Mesenteric fat pad (tissue), 1 donor: ENCODE measurements at regions not wholly inside any gene's neighbourhood (a gene's known extent, or its start where the extent isn't known, plus 50 kb on each side); places are given as distances from the start of the nearest gene placed in this dataset.

Experiments used
- DNase-seq: peaks from one replicate; pipeline ENCODE4 v3.0.0-alpha.2; 2020; ENCODE audit warnings: low spot score
- donor health status: DM: yes; HTN: yes; CAD: no.

GRCh38 chr11:23653071-23653675 lies 792.9 kb upstream of the CCDC179 start:
- no peak for DNase-seq

GRCh38 chr11:23668324-23668723 lies 808.0 kb upstream of the CCDC179 start:
- no peak for DNase-seq

- DNase-seq = no peak
Observed at GRCh38 chr11:23673366-23673765, 813.1 kb upstream of the CCDC179 start.

GRCh38 chr11:23674866-23675265 lies 814.6 kb upstream of the CCDC179 start:
- DNase-seq = no peak

GRCh38 chr11:23679041-23679440 lies 817.8 kb upstream of the LUZP2 start:
- no peak for DNase-seq

GRCh38 chr11:23679981-23680380 lies 816.9 kb upstream of the LUZP2 start:
- no peak for DNase-seq

- no peak for DNase-seq
Observed at GRCh38 chr11:23680488-23681230, 816.2 kb upstream of the LUZP2 start.

GRCh38 chr11:23684701-23685100 lies 812.2 kb upstream of the LUZP2 start:
- no peak for DNase-seq

- no peak for DNase-seq
Observed at GRCh38 chr11:23687991-23688390, 808.9 kb upstream of the LUZP2 start.

GRCh38 chr11:23688411-23688810 lies 808.4 kb upstream of the LUZP2 start:
- no peak for DNase-seq

GRCh38 chr11:23688835-23689234 lies 808.0 kb upstream of the LUZP2 start:
- DNase-seq = no peak

GRCh38 chr11:23696688-23697415 lies 800.0 kb upstream of the LUZP2 start:
- DNase-seq = no peak

GRCh38 chr11:23704183-23704582 lies 792.7 kb upstream of the LUZP2 start:
- no peak for DNase-seq

GRCh38 chr11:23711981-23712380 lies 784.9 kb upstream of the LUZP2 start:
- DNase-seq = no peak

GRCh38 chr11:23719016-23719415 lies 777.8 kb upstream of the LUZP2 start:
- no peak for DNase-seq

- no peak for DNase-seq
Observed at GRCh38 chr11:23723861-23724260, 773.0 kb upstream of the LUZP2 start.

- DNase-seq = no peak
Observed at GRCh38 chr11:23725752-23726151, 771.1 kb upstream of the LUZP2 start.

- no peak for DNase-seq
Observed at GRCh38 chr11:23727387-23727786, 769.5 kb upstream of the LUZP2 start.

- no peak for DNase-seq
Observed at GRCh38 chr11:23727794-23728193, 769.1 kb upstream of the LUZP2 start.

- no peak for DNase-seq
Observed at GRCh38 chr11:23729088-23729487, 767.8 kb upstream of the LUZP2 start.

- DNase-seq = no peak
Observed at GRCh38 chr11:23730307-23730998, 766.4 kb upstream of the LUZP2 start.

- DNase-seq = no peak
Observed at GRCh38 chr11:23732026-23732425, 764.8 kb upstream of the LUZP2 start.
